HG02798 (cell line): ENCODE measurements at regions not wholly inside any gene's neighbourhood (a gene's known extent, or its start where the extent isn't known, plus 50 kb on each side); places are given as distances from the start of the nearest gene placed in this dataset.

Experiments used
- ATAC-seq: cut with Tn5 transposase; IDR thresholded peaks from one replicate; pipeline ENCODE4 v1.9.1; 2021; ENCODE audit warnings: mild to moderate bottlenecking; ENCODE audit not compliant: unreplicated experiment, poor library complexity

DNA sequence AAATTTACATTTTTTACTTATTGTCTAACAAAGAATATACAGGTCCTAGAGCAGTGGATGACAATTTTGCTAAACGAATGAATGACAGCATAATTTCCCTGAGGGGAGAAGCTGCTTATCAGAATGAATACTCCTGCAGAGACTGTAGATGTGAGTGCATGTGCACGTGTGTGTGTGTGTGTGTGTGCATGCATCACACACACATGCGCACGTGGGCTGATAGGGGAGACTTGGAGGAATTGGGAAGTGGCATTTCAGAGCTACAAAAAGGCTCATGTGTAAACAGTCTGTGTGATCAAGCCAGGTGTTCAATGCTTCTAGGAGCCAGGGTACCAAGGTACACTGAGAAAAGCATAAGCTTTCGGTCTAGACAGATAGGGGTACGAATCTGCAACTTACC lies 93.5 kb upstream of the SASH1 start:
- ATAC-seq: no peak

DNA sequence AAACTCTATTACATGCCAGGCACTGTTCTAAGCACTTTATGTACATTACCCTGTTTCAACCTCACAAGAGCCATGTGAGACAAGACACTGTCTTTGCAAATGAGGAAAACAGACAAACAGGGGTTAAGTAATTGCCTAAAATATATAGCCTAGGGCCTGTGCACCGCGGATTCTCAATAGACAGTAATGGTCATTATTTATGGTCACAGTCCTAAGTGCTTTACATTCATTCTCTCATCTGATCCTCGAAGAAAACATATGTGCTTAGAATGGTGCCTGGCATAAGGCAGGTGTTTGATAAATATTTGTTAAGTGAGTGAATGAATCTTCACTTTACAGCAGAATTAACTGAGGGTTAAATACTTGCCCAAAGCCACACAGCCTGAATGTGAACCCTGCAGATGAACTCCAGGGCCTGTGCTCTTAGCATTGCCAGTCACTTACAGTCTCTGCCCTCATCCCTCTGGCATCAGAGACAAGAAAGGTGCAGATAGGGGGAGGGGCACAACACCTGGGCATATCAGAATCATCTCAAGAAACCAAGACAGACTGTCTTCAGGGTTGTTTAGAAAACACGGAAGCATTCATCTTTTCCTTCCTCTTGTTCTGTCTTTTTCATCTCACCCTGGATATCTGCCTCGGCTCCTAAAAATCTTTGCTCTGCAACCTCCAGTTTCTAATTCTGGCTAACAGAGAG lies 92.8 kb upstream of the SASH1 start:
- ATAC-seq: no peak

DNA sequence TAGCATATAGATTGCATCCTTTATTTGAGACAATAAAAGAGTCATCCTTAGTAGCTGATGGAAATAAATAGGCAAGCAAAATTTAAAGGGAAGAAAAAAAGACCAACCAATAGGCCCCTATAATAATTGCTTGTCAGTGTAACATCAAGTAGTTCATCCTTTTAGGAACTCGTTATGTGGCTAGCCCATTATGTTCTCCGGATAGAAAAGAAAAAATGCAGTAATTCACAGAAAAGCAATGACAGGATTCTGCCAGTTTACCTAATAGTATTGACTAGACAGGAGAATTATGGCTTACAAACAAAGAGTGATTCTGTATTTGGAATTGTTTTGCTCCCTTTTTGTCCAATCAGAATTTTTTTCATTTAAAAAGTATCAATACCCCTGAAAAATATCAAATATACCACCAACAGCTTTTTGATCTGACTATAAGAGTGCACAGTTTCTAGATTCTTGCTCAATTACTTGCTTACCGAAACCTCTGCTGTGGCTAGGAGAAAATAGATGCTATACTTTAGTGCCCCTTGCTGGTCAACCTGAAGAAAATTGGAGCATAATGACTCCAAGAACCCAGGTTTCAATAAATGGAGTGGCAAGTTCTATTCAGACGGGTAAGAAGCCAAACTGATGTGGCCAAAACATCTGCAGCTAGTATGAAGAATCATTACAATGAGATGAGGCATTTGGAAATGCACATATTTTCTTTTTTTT lies 91.5 kb upstream of the SASH1 start:
- no peak for ATAC-seq

GRCh38 chr6:148251891-148252290 lies 90.7 kb upstream of the SASH1 start:
- ATAC-seq: no peak

GRCh38 chr6:148257810-148258209 lies 84.8 kb upstream of the SASH1 start:
- no peak for ATAC-seq

- ATAC-seq: no peak
Measured at GRCh38 chr6:148258868-148259267, 83.8 kb upstream of the SASH1 start.

DNA sequence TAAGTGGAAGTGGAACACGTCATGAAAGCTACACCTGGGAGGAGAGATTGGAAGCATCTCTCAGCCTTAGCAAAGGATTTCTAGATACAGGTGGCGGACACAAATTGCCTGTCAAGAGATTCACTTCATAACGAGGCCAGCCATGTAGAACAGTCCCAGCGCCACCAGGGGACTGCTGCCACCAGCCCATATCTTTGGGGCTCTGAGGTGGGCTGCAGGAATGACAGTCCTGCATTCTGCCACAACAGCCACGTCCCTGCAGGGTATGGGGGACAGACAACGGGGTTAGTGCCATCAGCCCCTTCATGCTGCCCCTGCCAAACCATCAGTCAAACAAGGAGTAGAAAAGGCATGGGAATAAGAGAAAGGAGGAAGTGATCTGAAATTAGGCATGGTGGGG lies 81.2 kb upstream of the SASH1 start:
- ATAC-seq: no peak

DNA sequence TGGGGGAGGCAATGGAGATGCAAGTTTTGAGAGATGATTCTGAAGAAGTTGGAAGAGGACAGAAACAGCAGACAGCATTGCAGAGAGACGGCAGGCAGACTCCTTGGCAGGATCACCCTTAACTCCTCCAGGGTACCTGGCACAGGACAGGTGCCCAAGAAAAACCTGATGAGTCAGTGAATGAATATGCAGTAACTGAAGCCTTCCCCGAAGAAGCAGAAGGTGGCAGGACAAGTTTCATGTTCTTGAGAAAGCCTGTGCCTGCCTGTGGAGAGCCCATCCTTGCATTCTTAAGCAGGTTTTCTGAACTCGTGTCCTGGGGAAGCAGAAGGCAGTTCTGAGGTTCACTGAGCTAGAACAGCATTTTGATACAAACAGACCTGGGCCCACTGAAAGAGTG lies 79.6 kb upstream of the SASH1 start:
- ATAC-seq: no peak

- no peak for ATAC-seq
Measured at GRCh38 chr6:148263961-148264360, 78.7 kb upstream of the SASH1 start.

GRCh38 chr6:148265054-148265453 lies 77.6 kb upstream of the SASH1 start:
- no peak for ATAC-seq

DNA sequence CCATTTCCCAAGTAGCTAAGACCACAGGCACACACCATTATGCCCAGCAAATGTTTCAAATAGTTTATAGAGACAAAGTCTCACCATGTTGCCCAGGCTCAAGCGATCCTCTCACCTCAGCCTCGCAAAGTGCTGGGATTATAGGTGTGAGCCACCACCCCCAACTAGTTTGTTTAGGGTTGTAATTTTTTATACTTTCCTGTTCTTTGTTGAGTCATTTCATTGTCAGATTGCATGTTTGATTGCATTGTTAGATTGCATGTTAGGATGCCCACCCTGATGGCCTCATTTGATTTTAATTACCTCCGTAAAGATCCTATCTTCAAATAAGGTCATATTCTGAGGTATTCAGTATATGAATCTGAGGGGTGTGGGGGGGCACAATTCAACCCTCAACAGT lies 73.3 kb upstream of the SASH1 start:
- ATAC-seq: no peak

- no peak for ATAC-seq
Measured at GRCh38 chr6:148271711-148272439, 70.8 kb upstream of the SASH1 start.

DNA sequence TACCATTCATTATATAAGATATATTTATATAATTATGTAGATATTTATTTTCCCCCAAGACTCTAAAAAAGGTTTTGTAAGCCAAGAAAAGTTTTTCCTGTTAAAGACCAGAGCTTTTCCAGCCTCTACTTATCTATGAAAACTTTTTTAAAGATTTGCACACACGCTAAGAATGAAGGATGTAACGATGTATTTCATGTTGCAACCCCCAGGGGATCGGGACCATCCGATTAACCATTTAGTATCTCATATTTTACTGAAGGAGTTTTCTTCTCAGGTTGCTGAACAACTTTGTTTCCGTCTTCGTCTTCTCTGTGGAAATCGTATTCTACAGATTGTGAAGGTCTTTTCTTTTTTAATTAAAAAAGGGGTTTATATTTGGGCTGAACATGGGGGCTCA lies 70.0 kb upstream of the SASH1 start:
- ATAC-seq: no peak

DNA sequence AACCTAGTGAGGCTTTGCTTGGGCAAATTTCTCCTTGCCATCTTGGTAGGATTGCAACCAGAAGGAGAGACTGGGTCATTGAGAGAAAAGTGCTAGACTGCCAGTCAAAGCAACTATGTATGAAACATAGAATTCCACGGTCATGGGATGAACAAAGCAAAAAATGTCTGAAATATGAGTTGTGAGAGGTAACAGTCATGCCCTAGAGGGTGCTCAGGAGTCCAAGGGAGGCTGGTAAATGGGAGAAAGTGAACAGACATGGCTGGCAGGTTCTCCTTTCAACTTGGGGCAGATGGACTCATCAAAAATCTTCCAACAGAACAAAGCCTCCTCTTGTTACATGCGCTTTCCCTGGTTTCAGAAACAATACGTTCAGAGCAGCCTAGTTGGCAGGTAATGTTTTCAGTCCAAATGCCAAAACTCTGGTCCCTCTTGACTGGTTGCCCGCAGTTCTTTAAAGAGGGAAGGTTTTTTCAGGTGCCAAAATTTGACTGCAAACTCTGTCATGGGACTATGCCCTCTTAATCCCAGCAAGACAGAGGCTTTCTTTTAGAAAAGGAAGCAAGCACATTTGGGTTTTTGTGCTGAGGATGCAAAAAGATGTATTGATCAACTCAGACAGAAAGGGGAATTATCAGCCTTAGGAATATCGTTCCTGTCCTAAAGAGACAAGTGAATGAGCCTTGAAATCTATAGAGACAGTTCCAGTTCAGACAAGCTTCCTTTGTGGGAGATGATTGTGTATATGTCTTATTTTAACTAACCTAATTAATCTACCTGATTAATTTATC lies 68.5 kb upstream of the SASH1 start:
- no peak for ATAC-seq

DNA sequence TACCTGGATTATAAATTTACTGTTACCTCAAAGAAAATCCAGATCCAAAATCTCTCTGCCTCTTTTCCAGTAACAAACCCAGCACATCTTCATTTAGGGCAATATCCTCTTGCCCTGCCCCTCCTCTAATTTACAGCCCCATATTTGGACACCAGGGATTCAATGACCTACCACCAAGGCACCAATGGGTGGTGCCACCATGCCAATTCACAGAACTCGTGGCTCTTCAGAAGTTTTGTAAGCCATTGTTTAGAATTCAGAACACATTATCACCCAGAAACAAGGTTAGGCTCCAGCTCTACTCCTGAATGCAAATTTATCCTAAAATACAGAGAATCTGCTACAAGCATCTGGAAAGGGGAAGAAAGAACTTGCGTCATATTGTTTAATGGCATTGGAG lies 67.8 kb upstream of the SASH1 start:
- no peak for ATAC-seq

DNA sequence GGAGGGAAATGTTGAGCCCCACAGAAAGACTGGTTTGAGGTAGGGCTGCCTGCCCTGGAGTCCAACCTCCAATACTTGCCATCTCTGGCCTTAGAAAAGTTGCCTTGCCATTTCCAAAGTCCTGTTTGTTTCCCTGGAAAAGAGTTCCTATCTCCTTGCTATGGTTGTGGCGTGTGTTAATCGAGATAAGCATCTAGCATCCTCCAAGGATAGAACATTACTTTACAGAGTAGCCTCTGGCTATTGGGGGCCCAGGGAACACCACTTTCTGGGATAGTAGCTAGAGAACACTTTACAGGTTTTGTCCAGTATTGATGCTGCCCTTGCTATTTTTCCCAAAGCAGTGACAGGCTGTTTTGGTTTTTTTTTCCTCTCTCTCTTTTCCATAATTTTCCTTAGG lies 57.4 kb upstream of the SASH1 start:
- no peak for ATAC-seq

GRCh38 chr6:148286563-148286962 lies 56.1 kb upstream of the SASH1 start:
- no peak for ATAC-seq

DNA sequence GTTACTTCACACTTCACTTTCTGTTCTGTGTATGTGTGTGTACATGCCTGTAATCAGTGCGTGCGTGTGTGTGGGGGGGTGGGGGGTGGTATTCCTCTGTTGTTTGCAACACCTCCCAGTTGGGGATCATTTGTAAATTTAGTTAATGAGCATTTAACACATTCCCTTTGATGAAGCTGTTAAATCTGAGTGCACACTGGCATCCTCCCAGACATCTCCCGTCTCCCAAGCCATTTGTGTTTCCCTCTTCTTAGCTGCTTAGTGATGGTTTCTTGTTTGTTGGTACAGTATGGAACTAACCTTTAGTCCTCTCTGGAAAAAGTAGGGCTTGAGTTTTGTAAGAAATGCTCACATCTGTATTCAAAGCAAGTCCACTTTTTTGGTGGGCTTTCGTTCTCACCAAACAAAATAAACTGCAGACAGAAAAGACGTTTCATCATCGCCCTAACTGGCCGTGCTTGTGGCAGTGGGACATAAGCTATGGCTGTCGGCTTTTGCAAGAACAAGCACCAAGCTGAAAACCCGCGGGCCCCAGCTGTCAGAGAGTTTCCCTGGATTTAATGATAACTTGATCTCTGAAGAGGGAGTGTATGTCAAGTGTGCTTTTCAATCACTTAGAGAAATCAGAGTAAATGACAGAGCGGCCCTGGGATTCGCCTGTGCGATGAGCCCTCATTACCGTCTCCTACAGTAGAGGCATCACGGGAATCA lies 54.9 kb upstream of the SASH1 start:
- ATAC-seq: no peak

GRCh38 chr6:148288541-148288940 lies 54.1 kb upstream of the SASH1 start:
- no peak for ATAC-seq

DNA sequence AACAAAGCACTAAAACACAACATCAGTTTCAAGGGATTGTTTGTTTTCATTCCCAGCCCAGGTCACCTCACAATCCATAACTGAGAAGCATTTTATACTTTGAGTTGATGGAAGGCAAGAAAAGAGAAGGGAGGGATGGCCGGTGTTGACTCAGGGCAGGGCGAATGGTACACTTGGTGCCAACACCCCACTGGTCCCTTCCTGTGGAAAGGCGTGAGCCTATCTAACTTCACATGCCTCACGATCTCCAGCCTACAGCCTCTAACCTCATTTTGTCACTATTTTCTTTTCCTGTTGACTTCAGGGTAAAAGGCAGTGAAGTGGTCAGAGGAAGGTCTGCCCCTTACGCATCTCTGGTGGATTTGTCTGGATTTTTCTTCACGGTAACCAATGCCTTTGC lies 53.5 kb upstream of the SASH1 start:
- ATAC-seq: no peak
